NCI-H446 (cell line): ENCODE measurements at regions not wholly inside any gene's neighbourhood (a gene's known extent, or its start where the extent isn't known, plus 50 kb on each side); places are given as distances from the start of the nearest gene placed in this dataset.
"Not testable (repeated sequence)": the region's sequence is repeated elsewhere in the genome, so short reads cannot be mapped to it uniquely, and the experiment has no call there.

Experiments used
- DNase-seq, 2 experiments: peaks; one replicate each; lab custom pipeline; 2025; lab: John Stamatoyannopoulos, UW

- no peak for DNase-seq
Observed at GRCh38 chr3:107942244-107942643, 148.6 kb downstream of the CD47 start.

GRCh38 chr3:107939691-107940442 lies 151.0 kb downstream of the CD47 start:
- no peak for DNase-seq

GRCh38 chr3:107938143-107938542 lies 152.7 kb downstream of the CD47 start:
- peak in 1 of 2 experiments; percentile 43 for DNase-seq

GRCh38 chr3:107934808-107935207 lies 156.0 kb downstream of the CD47 start:
- DNase-seq: no peak

- no peak for DNase-seq
Observed at GRCh38 chr3:107933450-107933849, 157.4 kb downstream of the CD47 start.

GRCh38 chr3:107931326-107931725 lies 159.5 kb downstream of the CD47 start:
- no peak for DNase-seq

GRCh38 chr3:107929088-107929487 lies 161.7 kb downstream of the CD47 start:
- DNase-seq: no peak

- DNase-seq: peak in 1 of 2 experiments; percentile 16
Observed at GRCh38 chr3:107928084-107928445, 162.8 kb downstream of the CD47 start.

- peak; percentile 26 to 78 for DNase-seq
Observed at GRCh38 chr3:107927361-107928083, 163.3 kb downstream of the CD47 start.

- DNase-seq: no peak
Observed at GRCh38 chr3:107925851-107926250, 165.0 kb downstream of the CD47 start.

GRCh38 chr3:107921038-107921437 lies 169.8 kb downstream of the CD47 start:
- DNase-seq: no peak

- DNase-seq: no peak
Observed at GRCh38 chr3:107920538-107920937, 170.3 kb downstream of the CD47 start.

GRCh38 chr3:107919239-107919638 lies 171.6 kb downstream of the CD47 start:
- DNase-seq: no peak

GRCh38 chr3:107916171-107916570 lies 174.7 kb downstream of the CD47 start:
- DNase-seq: no peak

GRCh38 chr3:107915706-107916105 lies 175.1 kb downstream of the CD47 start:
- no peak for DNase-seq

GRCh38 chr3:107913701-107914100 lies 177.1 kb downstream of the CD47 start:
- no peak for DNase-seq

GRCh38 chr3:107911337-107912000 lies 179.4 kb downstream of the CD47 start:
- no peak for DNase-seq

GRCh38 chr3:107910713-107911259 lies 180.0 kb downstream of the CD47 start:
- no peak for DNase-seq

- DNase-seq: not testable (repeated sequence)
Observed at GRCh38 chr3:107909583-107909982, 181.2 kb downstream of the CD47 start.

- DNase-seq: no peak
Observed at GRCh38 chr3:107907996-107908395, 182.8 kb downstream of the CD47 start.

GRCh38 chr3:107904536-107905066 lies 186.2 kb downstream of the CD47 start:
- DNase-seq: no peak

GRCh38 chr3:107899990-107900651 lies 190.7 kb downstream of the CD47 start:
- DNase-seq: no peak
